ENCODE measurements at regions not wholly inside any gene's neighbourhood (a gene's known extent, or its start where the extent isn't known, plus 50 kb on each side); places are given as distances from the start of the nearest gene placed in this dataset.

- TF ChIP-seq SP2 (CRISPR knock-in tag; IDR thresholded peaks at IDR 0.05): no peak
Measured at GRCh38 chr5:135208903-135209721, 175.1 kb upstream of the PITX1 start (continued).

- intact Hi-C loops (cut with micrococcal nuclease; ENCODE audit: unreplicated experiment): loop anchor here (2.0 kb wide), 1 partner anchor 124 kb away; no protein-coding TSS in a partner anchor
- BruUV-seq (replicated peaks): no TSS peak
- POLR2A ChIA-PET: interaction anchor here (1.5 kb wide), 1 partner anchor 55 kb away, joined by 4 read pairs; no protein-coding TSS in a partner anchor
- TF ChIP-seq ZNF616 (CRISPR knock-in tag; IDR thresholded peaks at IDR 0.05; ENCODE audit: low read depth) (no peak), FOXO4 (CRISPR knock-in tag; conservative IDR thresholded peaks at IDR 0.05) (no peak), CENPT (CRISPR knock-in tag; IDR thresholded peaks at IDR 0.05; ENCODE audit: low read depth) (no peak), ZNF644 (CRISPR knock-in tag; IDR thresholded peaks at IDR 0.05; ENCODE audit: low read depth) (peak; percentile 15; the same call in 1 of the 2 replicates), ZNF335 (CRISPR knock-in tag; IDR thresholded peaks at IDR 0.05) (no peak), ZNF564 (CRISPR knock-in tag; IDR thresholded peaks at IDR 0.05) (no peak), RFXAP (CRISPR knock-in tag; IDR thresholded peaks at IDR 0.05; ENCODE audit: borderline replicate concordance) (no peak), NR0B2 (CRISPR knock-in tag; IDR thresholded peaks at IDR 0.05) (no peak), ZNF619 (CRISPR knock-in tag; IDR thresholded peaks at IDR 0.05) (no peak), HMGXB4 (CRISPR knock-in tag; IDR thresholded peaks at IDR 0.05; ENCODE audit: borderline replicate concordance in 1 of 2, low read depth in 1 of 2) (no peak; a peak in 1 of 4 replicates), RCOR2 (CRISPR knock-in tag; IDR thresholded peaks at IDR 0.05) (peak; percentile 14; the same call in 1 of the 2 replicates), HIC2 (CRISPR knock-in tag; IDR thresholded peaks at IDR 0.05; ENCODE audit: low read depth) (peak; percentile 52; the same call in 1 of the 2 replicates), KDM3A (CRISPR knock-in tag; IDR thresholded peaks at IDR 0.05; ENCODE audit: low read depth) (no peak), ZBTB3 (CRISPR knock-in tag; IDR thresholded peaks at IDR 0.05; ENCODE audit: borderline replicate concordance, low read depth) (no peak), GATAD2A (CRISPR knock-in tag; IDR thresholded peaks at IDR 0.05) (no peak), ONECUT2 (CRISPR knock-in tag; IDR thresholded peaks at IDR 0.05) (no peak), HNRNPK (IDR thresholded peaks at IDR 0.05; ENCODE audit: low read depth, low read length, poor library complexity, severe bottlenecking) (no peak)
Measured at GRCh38 chr5:135208555-135208902, 174.5 kb upstream of the PITX1 start.

More at GRCh38 chr5:135208555-135208902, 174.5 kb upstream of the PITX1 start:
- CTCF ChIA-PET (ENCODE audit: low intra/inter-chr PET ratio, low total read pairs): no interaction called here
- Histone ChIP-seq H3K4me1 (ENCODE audit: insufficient read depth, low read length) (peaks cover 21% of the 10 kb centered on the region), H3K4me2 (ENCODE audit: low read depth, low read length) (peak overlapping the region; percentile 23; the same call in 1 of the 2 replicates), H3K27ac (ENCODE audit: extremely low read length, insufficient read depth, low read length) (no peak overlapping the region), H3K27me3 (ENCODE audit: control insufficient read depth in 1 of 2, insufficient read depth in 2 of 2, low read length in 2 of 2) (no peaks in the 10 kb centered on the region), H3K79me2 (ENCODE audit: insufficient read depth, low read length) (no peaks in the 10 kb centered on the region), H3K9ac (ENCODE audit: insufficient read depth, low read depth, low read length) (no peak overlapping the region), H3K4me3 (replicated peaks in 1 of 3; ENCODE audit: insufficient read depth in 1 of 3, low read depth in 2 of 3, low read length in 3 of 3) (no peak overlapping the region), H3K36me3 (replicated peaks in 1 of 2; ENCODE audit: control insufficient read depth in 1 of 2, insufficient read depth in 2 of 2, low read length in 2 of 2) (no peaks in the 10 kb centered on the region), H3K9me3 (ENCODE audit: low read length) (no peaks in the 10 kb centered on the region), H2AFZ (ENCODE audit: low read length) (no peak overlapping the region), H4K20me1 (ENCODE audit: insufficient read depth, low read length) (no peaks in the 10 kb centered on the region)
- ATAC-seq (no peak), DNase-seq (ENCODE audit: low spot score) (no peak), FAIRE-seq (no peak)
- in situ Hi-C loops (cut with HindIII; ENCODE audit: extremely low pct_ligation_motif_present, low pct_unique_long_range_greater_than_20kb): no loop called here
- 57% methylated on average over 2 of the region's 2 CpGs for WGBS (ENCODE audit: low lambda C conversion rate)

Measured in HepG2 (cell line).